Inflammatory macrophage treated with lipopolysaccharide for 1 hour (primary cell): ENCODE measurements at regions not wholly inside any gene's neighbourhood (a gene's known extent, or its start where the extent isn't known, plus 50 kb on each side); places are given as distances from the start of the nearest gene placed in this dataset.

ENCODE experiments used
- DNase-seq, 2 donors: peaks; one replicate each; pipeline ENCODE4 v3.0.0-alpha.2; 2020 to 2022

- DNase-seq: no peak
These were observed 579.3 kb downstream of the TOX3 start for GRCh38 chr16:51967646-51968045.

DNA sequence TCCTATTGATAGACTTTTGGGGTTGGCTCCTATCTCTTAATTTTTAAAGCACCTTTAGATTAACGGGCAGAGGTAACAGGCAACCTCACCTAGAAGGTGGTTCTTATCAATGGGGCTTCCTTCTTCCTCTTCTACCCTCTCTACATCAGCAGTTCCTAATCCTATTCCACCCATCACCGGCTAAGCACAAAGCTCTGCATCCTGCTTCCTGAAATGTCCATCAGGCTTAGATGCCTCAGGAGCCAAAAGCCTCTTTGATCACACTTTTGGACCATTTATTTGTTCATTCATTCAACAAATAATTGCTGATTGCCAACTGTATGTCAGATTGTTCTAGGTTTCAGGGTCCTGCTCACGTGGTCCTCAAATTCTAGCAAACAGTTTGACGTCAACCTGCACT, 586.0 kb downstream of the TOX3 start:
- DNase-seq: no peak

- no peak for DNase-seq
These were observed 593.5 kb downstream of the TOX3 start for GRCh38 chr16:51953286-51953985.

GRCh38 chr16:51952500-51952899, 594.4 kb downstream of the TOX3 start:
- no peak for DNase-seq

GRCh38 chr16:51951668-51952298, 595.2 kb downstream of the TOX3 start:
- DNase-seq: no peak

DNA sequence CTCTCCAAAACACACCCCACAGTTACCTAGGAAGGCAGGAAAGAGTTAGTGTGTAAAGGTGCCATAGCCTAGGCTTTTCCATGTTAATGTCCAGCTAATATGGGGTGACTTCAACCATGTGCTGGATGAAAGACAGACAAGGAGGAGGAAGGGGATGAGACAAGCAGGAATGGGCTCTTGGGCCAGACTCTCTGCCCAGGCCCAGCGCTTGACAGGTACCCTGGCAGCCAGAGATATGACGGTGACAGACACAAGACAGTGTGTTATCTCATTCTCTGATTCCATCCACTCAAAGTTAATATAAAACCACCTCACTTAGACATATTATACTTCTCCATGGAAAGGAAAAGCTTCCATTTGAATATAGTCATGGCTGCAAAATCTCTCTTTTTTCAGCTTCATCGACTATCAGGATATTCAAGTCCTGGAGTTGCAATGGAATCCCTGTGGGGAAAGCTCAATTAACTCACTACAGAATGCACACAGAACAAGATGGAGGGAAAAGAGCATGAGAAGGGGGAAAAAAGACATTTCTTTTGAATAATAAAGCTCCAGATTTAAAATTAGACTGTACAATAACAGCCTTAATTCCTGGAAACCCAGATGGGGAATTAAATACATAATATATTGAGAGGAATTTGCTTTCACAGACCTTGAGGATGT, 596.7 kb downstream of the TOX3 start:
- no peak for DNase-seq

- DNase-seq: no peak
These were observed 597.7 kb downstream of the TOX3 start for GRCh38 chr16:51949282-51949681.

- DNase-seq: no peak
These were observed 605.5 kb downstream of the TOX3 start for GRCh38 chr16:51941412-51941811.

GRCh38 chr16:51940183-51940582, 606.8 kb downstream of the TOX3 start:
- no peak for DNase-seq

GRCh38 chr16:51939378-51939871, 607.5 kb downstream of the TOX3 start:
- DNase-seq: no peak

- no peak for DNase-seq
These were observed 608.1 kb downstream of the TOX3 start for GRCh38 chr16:51938861-51939260.

GRCh38 chr16:51937771-51938170, 609.2 kb downstream of the TOX3 start:
- no peak for DNase-seq

DNA sequence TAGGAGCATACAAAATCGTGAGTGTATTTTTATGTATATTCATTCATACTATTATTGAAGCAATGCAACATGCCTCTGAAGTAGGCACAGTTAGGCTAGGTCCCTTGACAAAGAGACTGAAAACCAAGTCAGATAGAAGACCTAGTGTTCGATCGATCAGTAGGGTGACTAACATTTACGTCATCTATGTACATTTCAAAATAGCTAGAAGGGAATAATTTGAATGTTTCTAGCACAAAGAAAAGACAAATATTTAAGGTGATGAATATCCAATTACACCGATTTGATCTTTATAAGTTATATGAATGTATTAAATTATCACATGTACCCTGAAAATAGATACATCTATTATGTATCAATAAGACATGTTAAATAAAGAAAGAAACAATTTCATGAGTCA, 610.1 kb downstream of the TOX3 start:
- no peak for DNase-seq

- no peak for DNase-seq
These were observed 614.6 kb downstream of the TOX3 start for GRCh38 chr16:51932317-51932716.

- DNase-seq: no peak
These were observed 615.3 kb downstream of the TOX3 start for GRCh38 chr16:51931653-51932052.

DNA sequence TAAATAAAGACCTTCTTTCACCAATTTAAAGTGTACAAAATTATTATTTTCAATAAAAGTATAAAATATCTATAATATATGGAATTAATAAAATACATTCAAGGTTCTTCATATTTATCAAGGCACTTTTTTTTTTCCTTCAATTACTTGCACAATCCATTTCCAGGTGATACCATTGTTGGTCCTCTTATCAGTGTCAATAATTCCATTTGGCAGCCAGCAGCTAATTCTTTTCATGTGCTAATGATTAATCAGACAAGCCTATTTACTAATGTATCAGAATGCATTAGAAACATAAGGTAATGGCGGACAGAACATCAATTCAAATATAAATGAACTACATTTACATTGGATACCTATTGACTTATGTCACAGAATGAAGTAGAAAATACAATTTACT, 622.2 kb downstream of the TOX3 start:
- DNase-seq: no peak

GRCh38 chr16:51922476-51922875, 624.5 kb downstream of the TOX3 start:
- DNase-seq: no peak

DNA sequence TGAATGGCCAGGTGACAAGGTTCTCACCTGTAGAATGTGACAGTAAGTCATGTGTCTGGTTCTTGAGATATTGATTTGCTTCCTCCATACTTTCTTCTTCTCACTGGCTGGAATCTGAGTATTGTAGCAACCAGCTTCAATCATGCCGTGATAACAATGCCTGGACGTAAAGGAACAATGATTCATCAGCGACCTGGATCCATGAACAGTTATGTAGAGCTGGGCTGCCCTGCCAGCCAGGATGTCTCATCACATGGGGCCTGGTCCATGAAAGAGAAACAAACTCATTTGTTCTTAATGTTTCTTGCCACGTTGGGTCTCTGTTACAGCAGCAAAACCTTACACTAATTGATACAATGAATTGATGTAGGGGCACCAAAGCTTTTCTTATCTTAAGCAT, 627.2 kb downstream of the TOX3 start:
- no peak for DNase-seq

- DNase-seq: no peak
These were observed 630.1 kb downstream of the TOX3 start for GRCh38 chr16:51916814-51917213.

DNA sequence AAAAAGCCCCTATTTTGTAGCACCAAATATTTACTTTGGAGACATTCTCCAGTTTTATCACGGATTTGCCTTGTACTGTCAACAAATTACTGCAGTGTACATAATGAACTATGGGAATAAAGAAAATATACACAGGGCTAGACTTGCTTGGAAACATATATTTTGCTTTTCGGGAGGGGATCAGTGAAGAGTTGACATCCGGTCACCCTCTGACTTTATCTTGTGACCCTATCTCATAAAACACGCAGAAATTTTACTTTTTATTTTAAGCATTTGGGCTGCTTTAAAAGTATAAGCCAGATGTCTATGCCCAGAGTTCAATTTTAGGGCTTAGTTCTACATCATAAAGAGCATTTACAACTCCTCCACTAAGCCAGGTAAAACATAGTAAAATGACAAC, 630.7 kb downstream of the TOX3 start:
- no peak for DNase-seq

GRCh38 chr16:51907680-51908079, 639.3 kb downstream of the TOX3 start:
- no peak for DNase-seq

DNA sequence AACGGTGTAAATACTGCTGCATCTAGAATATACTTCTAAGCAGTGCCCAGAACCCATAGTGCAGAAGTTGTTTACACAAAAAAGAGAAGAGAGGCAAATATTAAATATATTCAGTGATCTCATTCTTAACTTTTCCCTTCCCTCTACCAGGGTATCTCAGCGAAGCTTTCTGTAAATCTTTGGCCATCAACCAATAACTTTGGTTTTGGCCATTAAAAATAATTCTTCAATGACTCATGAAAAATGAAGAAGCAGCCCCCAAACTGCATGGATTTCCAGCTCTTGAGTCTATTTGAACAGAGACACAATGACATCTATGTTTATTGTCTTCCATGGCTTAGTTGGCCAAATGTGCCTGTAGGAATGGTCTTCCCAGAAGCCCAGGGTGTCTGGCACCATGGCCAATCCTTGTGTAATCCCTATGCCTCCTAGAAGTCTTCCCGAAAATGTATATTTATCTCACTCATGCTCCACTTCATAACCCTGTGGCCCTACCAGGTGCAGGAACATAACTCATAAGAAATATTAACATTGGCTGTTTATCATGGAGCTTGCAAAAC, 646.6 kb downstream of the TOX3 start:
- no peak for DNase-seq

DNA sequence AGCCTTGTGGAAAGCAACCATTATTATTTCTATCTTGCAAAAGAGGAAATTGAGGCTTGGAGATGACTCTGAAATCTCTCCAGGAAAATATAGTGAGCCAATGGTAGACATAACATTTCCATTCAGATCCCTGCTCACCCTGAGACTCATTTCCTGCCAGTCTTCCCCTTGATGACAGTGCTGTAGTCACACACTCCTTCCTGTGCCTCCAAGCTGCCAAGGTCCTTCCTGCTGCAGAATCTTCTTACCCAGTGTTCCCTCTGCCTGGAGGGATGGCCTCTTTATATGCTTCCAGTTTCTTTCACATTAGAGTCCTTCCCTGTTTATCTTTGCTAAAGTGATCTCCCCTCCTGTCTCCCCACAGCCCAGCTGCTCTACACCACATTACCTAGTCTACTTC, 648.1 kb downstream of the TOX3 start:
- DNase-seq: no peak

DNA sequence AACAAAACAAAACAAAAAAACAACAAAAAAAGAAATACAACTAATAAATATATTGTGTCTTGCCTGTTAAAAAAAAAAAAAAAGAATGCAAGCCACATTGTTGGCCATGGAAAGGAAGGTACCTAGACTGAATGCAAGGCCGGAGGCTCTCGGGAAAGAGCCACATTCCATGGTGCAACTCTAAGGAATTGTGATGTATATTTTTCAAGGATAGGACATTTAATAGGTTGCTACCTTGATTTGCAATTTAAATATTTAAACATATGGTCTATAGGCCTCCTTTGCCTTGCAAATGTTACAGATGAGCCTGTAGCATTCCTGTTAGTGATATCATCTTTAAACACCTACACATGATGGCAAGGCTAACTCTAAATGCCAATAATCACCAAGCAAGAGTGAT, 650.9 kb downstream of the TOX3 start:
- DNase-seq: no peak
